ENCODE measurements at regions not wholly inside any gene's neighbourhood (a gene's known extent, or its start where the extent isn't known, plus 50 kb on each side); places are given as distances from the start of the nearest gene placed in this dataset.

GRCh38 chr15:31871887-31872281 lies 158.4 kb upstream of the CHRNA7 start:
- DNase-seq, result no peak

DNA sequence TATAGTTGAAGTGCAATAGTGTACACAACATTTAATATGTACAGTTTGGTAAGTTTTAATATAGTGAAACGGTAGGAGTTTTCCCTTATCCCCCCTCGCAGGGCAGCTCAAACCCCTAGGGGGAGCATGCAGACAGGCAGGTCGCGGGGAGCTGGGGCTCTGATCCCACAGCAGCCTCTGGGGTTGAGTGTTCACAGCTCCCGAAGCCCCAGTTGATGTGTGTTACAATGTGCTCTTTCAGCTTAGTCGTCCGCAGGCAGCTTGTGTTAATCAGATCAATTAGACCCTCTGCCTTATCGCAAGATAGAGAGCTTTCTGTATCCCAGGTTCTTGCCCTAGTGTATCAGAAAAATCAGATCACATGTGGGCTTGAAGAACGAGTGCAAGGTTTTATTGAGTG lies 143.1 kb upstream of the CHRNA7 start:
- no peak for DNase-seq

DNA sequence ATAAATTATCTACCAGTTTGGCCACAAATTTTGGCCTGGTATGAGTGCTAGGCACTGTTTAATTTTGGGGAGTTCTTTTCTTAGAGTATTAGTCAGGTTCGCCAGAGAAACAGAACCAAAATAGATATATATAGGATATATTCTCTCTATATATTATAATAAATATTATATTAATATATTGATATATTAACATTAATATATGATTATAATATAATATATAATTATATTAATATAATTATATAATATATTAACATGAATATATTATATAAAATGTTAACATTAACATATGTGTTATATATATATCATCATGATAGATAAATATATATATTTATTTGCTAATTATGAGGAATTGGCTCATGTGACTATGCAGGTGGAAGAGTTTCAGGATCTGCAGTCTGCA lies 137.8 kb upstream of the CHRNA7 start:
- no peak for DNase-seq

DNA sequence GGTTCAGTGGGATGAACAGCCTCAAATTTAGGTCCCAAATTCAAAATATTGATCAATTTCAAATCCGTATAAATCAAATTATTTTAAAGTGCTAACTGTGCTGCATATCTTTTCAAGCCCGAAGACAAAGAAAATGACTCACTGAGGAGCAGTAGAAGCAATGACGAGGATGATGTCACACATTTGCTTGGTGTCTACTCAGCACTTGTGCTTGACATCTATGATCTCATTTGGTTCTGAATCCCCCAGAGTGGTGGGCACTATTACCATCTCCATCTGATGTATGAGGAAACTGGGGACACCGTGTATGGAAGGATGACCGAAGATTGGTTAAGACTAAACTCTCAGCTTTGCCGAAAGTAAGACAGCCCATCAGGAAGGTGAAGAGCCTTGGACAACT lies 136.5 kb upstream of the CHRNA7 start:
- DNase-seq, result no peak

GRCh38 chr15:31897746-31898145 lies 132.6 kb upstream of the CHRNA7 start:
- DNase-seq, result no peak

DNA sequence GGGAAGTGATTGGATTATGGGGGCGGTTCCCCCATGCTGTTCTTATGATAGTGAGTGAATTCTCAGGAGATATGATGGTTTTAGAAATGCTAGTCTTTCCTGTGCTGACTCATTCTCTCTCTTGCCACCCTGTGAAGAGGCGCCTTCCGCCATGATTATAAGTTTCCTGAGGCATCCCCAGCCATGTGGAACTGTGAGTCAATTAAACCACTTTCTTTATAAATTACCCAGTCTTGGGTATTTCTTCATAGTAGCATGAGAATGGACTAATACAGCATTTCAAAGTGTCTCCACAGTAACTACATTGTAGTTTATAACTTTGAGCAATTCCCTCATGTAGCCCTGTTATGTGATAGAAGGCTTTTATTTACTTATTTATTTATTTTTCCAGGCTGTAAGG lies 128.8 kb upstream of the CHRNA7 start:
- no peak for DNase-seq

DNA sequence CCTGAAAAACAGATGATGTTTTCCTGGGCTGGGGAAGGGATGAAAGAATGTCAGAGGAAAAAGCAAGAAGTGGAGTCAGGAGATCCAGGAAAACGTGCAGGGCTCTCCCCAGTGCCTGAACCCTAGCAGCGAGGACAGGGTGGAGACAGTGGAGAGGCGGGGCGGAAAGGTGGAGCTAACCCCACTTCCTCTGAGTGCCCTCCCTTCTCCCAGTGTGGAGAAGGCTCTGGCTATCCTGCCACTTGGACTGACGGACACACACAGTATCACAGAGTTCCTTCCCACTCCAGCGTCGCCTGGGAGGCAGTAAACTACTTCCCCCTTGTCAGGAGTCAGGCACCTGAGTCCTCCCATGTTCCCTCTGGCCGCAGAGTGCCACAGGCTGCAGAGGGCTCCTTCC lies 125.3 kb upstream of the CHRNA7 start:
- DNase-seq, result no peak

DNA sequence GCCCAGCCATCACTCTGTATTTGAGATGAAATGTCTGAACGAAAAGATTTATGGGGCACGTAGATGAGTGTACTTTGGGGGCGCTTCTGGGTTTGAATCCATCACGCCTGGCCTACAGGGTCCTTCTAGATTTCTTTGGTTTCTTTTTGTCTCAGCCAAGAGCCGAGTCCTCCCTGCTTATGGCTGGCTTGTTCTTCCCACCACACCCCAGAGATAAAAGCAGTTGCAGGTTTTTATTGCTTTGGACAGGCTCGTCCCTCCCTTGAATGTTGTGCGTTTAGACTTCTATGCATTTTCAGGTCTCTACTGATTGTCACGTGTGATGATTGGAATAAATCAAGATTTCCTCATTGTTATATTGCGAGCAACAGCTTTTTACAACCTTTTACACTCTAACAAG lies 104.8 kb upstream of the CHRNA7 start:
- no peak for DNase-seq

DNA sequence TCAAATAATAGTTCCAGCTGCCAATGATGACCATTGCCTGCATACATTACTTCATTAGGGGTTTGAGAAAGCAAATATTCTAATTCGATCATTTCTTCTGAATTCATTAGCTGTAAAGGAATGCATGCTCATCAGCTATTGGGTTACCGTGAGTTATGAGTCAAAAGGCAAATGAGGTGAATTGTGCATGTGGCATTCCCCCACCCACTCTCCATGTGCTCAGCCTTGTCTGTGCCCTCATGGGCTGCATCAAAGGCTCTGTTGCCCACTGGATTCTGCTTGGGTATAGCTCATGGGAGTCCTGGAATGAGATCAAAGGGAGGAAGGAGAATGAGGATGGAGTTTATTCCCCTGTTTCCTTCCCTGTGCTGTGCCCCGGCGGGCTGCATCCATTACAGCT lies 99.3 kb upstream of the CHRNA7 start:
- no peak for DNase-seq

DNA sequence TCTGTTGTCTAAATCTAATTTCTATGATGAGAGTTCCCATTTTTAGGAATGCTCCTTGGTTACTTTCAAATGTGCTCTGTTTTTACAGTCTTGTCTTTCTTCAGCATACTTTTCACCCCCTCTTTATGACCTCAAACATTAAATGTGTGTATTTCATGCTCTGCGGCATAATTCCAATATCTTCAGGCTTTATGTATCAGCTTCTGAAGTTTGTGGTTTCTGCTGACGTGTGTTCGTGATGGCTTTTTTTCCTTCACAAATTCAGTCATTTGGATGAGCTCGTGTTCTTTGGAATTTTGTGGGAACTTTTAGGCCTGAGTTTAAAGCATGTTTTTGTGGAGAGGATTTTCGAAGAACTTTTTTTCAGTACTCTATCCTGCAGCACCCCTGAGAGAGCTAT lies 97.7 kb upstream of the CHRNA7 start:
- DNase-seq, result no peak

- DNase-seq, result no peak
Measured at GRCh38 chr15:31934821-31935220, 95.5 kb upstream of the CHRNA7 start.

DNA sequence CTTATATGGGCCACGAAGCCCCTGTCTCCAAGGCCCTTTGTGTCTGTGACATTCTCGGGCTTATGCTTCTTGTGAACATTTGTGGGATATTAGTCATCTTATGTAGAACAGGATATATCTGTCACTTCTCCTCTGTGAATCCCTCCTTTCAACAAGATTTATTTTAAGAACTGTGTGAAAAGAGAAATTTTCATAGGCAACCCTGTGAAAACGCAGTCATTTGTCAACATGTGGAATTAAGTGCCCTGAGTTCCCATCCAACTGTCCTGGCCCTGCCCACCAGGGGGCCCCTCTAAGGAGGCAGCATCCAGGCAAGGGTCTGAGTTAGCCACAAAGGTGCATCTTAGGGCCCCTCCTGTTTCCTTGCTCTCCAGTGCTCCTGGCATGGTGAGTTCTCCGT lies 76.8 kb upstream of the CHRNA7 start:
- DNase-seq, result no peak

GRCh38 chr15:31954374-31955172 lies 75.7 kb upstream of the CHRNA7 start:
- DNase-seq, result no peak

GRCh38 chr15:31955734-31956133 lies 74.6 kb upstream of the CHRNA7 start:
- no peak for DNase-seq

- DNase-seq, result no peak
Measured at GRCh38 chr15:31957581-31957980, 72.7 kb upstream of the CHRNA7 start.

- DNase-seq, result no peak
Measured at GRCh38 chr15:31964586-31965307, 65.6 kb upstream of the CHRNA7 start.

DNA sequence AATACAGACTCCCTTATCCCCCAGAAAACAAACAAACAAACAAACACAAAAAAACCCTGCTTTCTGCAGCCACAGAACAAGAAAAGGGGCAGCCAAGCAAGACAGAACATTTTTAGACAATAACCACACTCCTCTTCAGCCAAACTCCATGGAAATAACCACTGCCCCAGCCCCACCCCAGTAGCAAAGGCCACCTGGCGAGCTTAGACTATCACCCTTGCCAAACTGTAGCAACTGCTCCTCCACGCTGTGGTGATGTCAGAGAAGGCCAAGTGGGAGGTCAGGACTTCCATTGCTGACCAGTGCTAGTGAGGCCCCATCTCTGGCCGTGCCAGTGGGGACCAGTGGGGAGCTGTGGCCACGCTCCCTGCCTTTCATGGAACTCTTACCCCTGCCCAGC lies 60.3 kb upstream of the CHRNA7 start:
- no peak for DNase-seq

DNA sequence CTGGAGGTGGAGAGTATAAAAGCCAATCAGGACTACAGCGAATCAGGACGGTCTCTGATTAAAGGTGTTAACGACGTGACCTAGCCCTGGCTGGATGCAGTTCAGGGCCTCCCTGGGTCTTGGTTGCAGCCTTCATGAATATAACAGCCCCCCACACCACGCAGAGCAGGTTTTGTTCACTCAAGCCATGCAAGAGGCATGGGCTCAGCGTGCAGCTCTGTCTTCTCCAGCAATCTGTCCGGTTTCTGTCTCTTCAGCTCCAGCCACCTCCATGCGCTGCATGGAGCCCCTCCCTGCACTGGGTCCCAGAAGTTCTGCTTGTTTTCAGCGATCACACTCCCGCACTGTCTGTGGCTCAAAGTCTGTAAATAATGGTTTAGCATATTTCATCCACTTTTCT lies 57.1 kb upstream of the CHRNA7 start:
- DNase-seq, result no peak

- DNase-seq, result no peak
Measured at GRCh38 chr15:31974154-31974794, 56.0 kb upstream of the CHRNA7 start.

DNA sequence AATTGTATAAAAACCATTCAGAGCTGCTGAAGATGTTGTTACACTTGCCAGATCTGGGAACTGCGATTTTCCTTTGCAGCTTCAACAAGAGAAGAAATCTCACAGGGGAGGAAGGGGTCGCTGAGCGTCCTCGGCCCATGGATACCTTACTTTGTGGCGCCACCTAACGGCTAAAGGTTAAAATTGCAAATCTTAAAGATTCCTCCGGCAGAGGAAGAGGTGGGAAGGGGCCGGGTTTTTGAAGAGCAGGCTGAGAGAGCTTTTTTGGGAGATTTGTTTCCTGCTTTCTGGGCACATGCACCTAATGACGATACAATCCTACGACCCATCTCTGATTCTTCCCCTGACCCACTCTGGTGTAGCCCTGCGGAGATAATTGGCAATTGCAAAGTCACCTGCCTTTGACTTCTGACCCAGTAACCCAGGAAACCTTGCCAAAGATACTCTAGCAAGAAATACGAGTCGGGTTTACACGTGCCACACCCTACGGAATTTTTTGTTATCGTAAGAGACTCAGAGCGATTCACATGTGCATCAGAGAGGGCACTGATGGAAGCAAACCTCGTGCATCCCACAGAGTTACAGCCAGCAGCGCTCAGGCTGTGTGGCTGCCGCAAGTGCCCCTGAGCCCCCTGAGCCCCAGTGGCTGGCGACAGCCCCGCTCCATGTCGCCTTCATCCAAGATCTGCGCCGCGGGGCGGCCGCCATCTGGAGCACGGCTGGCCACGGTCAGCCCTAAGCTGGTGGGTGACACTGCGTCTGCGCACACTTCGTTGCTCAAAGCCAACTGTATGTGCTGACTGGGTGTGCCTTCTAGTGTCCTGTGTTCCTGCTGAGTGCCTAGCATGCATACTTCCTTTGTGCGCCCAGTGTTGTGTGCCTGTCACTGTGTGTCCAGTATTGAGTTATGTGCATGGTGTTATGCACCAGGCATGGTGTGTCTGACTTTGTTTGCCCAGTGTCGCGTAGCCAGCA lies 55.2 kb upstream of the CHRNA7 start:
- no peak for DNase-seq

GRCh38 chr15:31975830-31976229 lies 54.5 kb upstream of the CHRNA7 start:
- DNase-seq, result no peak

- no peak for DNase-seq
Measured at GRCh38 chr15:31977138-31977537, 53.2 kb upstream of the CHRNA7 start.

All from skin of body (tissue), 1 donor.